ENCODE measurements at regions not wholly inside any gene's neighbourhood (a gene's known extent, or its start where the extent isn't known, plus 50 kb on each side); places are given as distances from the start of the nearest gene placed in this dataset.
"Not testable (repeated sequence)": the region's sequence is repeated elsewhere in the genome, so short reads cannot be mapped to it uniquely, and the experiment has no call there.

- DNase-seq, result no peak
Measured at GRCh38 chr11:86145439-86146156, 76.7 kb upstream of the PICALM start.

- no peak for DNase-seq
Measured at GRCh38 chr11:86144846-86145245, 76.0 kb upstream of the PICALM start.

- not testable (repeated sequence) for DNase-seq
Measured at GRCh38 chr11:86144087-86144486, 75.2 kb upstream of the PICALM start.

- no peak for DNase-seq
Measured at GRCh38 chr11:86143087-86144030, 74.5 kb upstream of the PICALM start.

- no peak for DNase-seq
Measured at GRCh38 chr11:86142170-86142569, 73.3 kb upstream of the PICALM start.

GRCh38 chr11:86141727-86142126, 72.8 kb upstream of the PICALM start:
- no peak for DNase-seq

GRCh38 chr11:86140334-86140990, 71.6 kb upstream of the PICALM start:
- no peak for DNase-seq

GRCh38 chr11:86138958-86139357, 70.1 kb upstream of the PICALM start:
- DNase-seq, result no peak

- DNase-seq, result no peak
Measured at GRCh38 chr11:86136538-86136937, 67.7 kb upstream of the PICALM start.

GRCh38 chr11:86135319-86135714, 66.4 kb upstream of the PICALM start:
- no peak for DNase-seq

GRCh38 chr11:86134580-86135318, 65.9 kb upstream of the PICALM start:
- no peak for DNase-seq

GRCh38 chr11:86132667-86133249, 63.9 kb upstream of the PICALM start:
- DNase-seq, result no peak

GRCh38 chr11:86129740-86130540, 61.1 kb upstream of the PICALM start:
- DNase-seq, result no peak

- DNase-seq, result no peak
Measured at GRCh38 chr11:86128914-86129313, 60.0 kb upstream of the PICALM start.

- no peak for DNase-seq
Measured at GRCh38 chr11:86126862-86127261, 58.0 kb upstream of the PICALM start.

GRCh38 chr11:86124251-86125233, 55.7 kb upstream of the PICALM start:
- DNase-seq, result no peak

GRCh38 chr11:86122773-86123172, 53.9 kb upstream of the PICALM start:
- no peak for DNase-seq

GRCh38 chr11:86120807-86121206, 51.9 kb upstream of the PICALM start:
- no peak for DNase-seq

GRCh38 chr11:86119906-86120305, 51.0 kb upstream of the PICALM start:
- DNase-seq, result no peak

GRCh38 chr11:86119077-86119476, 50.2 kb upstream of the PICALM start:
- DNase-seq, result no peak

All from NCI-H187 (cell line).